PFSK-1 (cell line): ENCODE measurements at regions not wholly inside any gene's neighbourhood (a gene's known extent, or its start where the extent isn't known, plus 50 kb on each side); places are given as distances from the start of the nearest gene placed in this dataset.

ENCODE experiments used
- FOXP2 ChIP-seq: optimal IDR thresholded peaks from 2 replicates; pipeline ENCODE3; 2011; ENCODE audit warnings: borderline replicate concordance, control low read depth, inconsistent platforms; ENCODE audit not compliant: insufficient read depth; ENCODE audit errors: extremely low read length, extremely low read depth
- POLR2AphosphoS5 ChIP-seq: IDR thresholded peaks from 2 replicates; pipeline ENCODE4 v1.6.1; 2012; ENCODE audit warnings: low read depth, mild to moderate bottlenecking, control low read depth, low read length, moderate library complexity
- REST ChIP-seq, 2 experiments: IDR thresholded peaks; 2 replicates each; pipeline versions ENCODE4 v1.6.1 to v1.8.0; 2011 to 2012; ENCODE audit warnings: low read depth in 2 of 2, low read length in 2 of 2, control low read depth in 1 of 2, inconsistent platforms in 1 of 2, mild to moderate bottlenecking in 1 of 2, moderate library complexity in 1 of 2; ENCODE audit not compliant: insufficient read depth in 1 of 2
- SIN3A ChIP-seq: IDR thresholded peaks from 2 replicates; pipeline ENCODE4 v1.6.1; 2012; ENCODE audit warnings: mild to moderate bottlenecking, low read length, moderate library complexity, borderline replicate concordance; ENCODE audit not compliant: insufficient read depth
- TAF1 ChIP-seq: IDR thresholded peaks from 2 replicates; pipeline ENCODE4 v1.6.1; 2012; ENCODE audit warnings: low read length, control low read depth, borderline replicate concordance; ENCODE audit not compliant: insufficient read depth

DNA sequence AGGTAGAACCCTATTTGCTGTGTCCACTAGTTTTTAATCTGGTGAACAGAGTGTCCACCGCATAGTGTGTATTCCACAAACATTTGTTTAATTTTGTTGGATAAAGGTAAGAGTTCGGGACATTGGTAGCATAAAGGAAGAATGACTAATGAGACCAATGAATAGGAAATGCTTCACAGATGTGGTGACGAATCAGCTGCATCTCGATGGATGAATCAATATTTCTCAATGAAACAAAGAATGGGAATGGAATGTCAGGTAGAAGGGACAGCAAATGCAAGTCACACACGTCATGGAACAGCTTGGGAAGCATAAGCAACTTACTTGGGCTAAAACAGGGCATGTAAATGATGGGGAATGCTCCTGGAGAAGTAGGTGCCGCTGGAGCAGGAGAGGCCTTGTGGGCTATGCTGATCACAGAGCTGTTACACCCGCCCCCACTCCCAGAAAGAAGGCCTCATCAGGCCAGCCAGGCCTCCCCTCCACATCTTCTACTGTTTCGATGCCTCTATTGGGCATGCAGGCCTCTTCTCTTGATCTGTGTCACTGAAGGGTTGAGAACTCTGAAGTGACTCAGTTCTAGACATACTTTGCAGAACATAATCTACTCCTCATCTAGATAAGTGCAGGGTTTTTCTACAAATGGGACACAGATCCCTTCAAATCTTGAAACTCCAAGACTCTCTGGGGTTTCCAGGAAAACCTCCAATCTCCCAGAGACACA, 120.0 kb upstream of the GADL1 start:
- TF ChIP-seq POLR2AphosphoS5 = no peak
- TF ChIP-seq TAF1 = no peak
- TF ChIP-seq SIN3A = no peak
- TF ChIP-seq REST (IDR thresholded peaks at IDR 0.05; ENCODE audit: insufficient read depth in 1 of 2, low read depth in 2 of 2, low read length in 2 of 2) = no peak
- TF ChIP-seq FOXP2 = no peak
